Activated CD4-positive, alpha-beta T cell treated with anti-CD3 and anti-CD28 coated beads for 36 hours (primary cell): ENCODE measurements at regions not wholly inside any gene's neighbourhood (a gene's known extent, or its start where the extent isn't known, plus 50 kb on each side); places are given as distances from the start of the nearest gene placed in this dataset.
"Not testable (repeated sequence)": the region's sequence is repeated elsewhere in the genome, so short reads cannot be mapped to it uniquely, and the experiment has no call there.

Source experiments
- ATAC-seq: fragments of 200-7000 bp; cut with Tn5 transposase; one replicate; pipeline ENCODE4 v1.10.0; 2021; ENCODE audit warnings: mild to moderate bottlenecking, moderate library complexity
- CTCF ChIA-PET: fragments of 350-600 bp; sonication (Branson Sonifier 250); formaldehyde crosslinking; loops from one replicate; lab custom pipeline; 2021; ENCODE audit warnings: antibody characterized with exemption; lab: Charles Lee
- POLR2A ChIA-PET: fragments of 350-600 bp; sonication (Branson Sonifier 250); formaldehyde crosslinking; loops from one replicate; lab custom pipeline; 2021; ENCODE audit warnings: antibody characterized with exemption, inconsistent platforms; lab: Charles Lee
- DNase-seq: peaks from one replicate; pipeline ENCODE4 v3.0.0-alpha.2; 2020
- H3K27ac Mint-ChIP-seq: one replicate; pipeline ENCODE4 v1.8.0; 2021; ENCODE audit warnings: mixed read lengths
- H3K27me3 Mint-ChIP-seq: one replicate; pipeline ENCODE4 v1.8.0; 2021; ENCODE audit warnings: mixed read lengths
- H3K36me3 Mint-ChIP-seq: one replicate; pipeline ENCODE4 v1.8.0; 2021; ENCODE audit warnings: low read depth, mixed read lengths
- H3K4me1 Mint-ChIP-seq: one replicate; pipeline ENCODE4 v1.8.0; 2021; ENCODE audit warnings: mixed read lengths
- H3K4me3 Mint-ChIP-seq: one replicate; pipeline ENCODE4 v1.8.0; 2021; ENCODE audit warnings: mild to moderate bottlenecking, moderate library complexity, mixed read lengths
- H3K9me3 Mint-ChIP-seq: one replicate; pipeline ENCODE4 v1.8.0; 2021; ENCODE audit warnings: low read depth, mixed read lengths
- intact Hi-C, 2 experiments: fragments of 100-400 bp; cut with DNase I in 1 of 2; cut with micrococcal nuclease in 1 of 2; formaldehyde crosslinking; loops; one replicate each; pipeline versions ENCODE4 v1.14.2 to v1.15.1; 2022 to 2024; cut with DNase I, micrococcal nuclease

DNA sequence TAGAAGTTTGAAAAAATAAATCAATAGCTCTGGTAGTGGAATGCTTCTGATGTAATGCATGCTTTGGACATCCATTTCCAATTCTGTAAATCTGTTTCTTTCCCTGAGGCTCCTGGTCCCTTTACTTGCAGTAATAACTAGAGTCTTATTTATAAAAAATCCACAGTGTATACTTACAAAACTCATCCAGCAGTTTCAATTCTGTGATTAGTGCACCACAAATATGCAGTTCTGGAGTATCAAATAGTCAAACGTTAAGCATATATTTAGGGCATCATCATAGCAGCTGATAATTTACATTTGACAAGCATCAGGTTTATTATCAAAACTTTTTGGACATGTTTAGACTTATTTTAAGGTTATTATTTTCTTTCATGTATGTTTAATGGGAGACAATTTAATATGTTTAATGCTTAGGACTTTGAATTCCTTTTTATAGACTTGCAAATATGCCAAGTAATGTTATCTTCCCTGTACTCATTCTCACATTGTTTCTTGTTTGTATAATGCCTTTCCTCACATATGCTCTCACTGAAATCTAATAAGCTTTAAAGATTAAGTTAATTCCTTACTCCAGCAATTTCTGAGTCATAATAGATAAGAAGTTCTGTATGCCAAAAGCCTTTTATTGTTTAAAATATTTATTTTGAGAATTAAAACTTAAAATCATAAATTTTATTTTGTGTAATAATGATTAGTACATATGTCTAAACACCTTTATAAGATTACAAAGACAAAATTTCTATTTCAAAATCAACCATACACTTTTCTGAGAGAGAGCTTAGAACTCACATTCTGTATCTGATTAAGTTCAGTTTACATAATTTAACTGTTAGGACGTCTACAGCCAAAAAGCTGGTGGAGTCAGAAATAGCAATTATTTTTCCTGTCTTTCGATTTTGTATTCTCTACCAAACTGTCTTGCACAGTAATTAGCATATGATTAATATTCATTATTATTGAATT is 341.5 kb upstream of the TMEFF2 start:
- ATAC-seq (no peak), DNase-seq (no peak)
- Mint-ChIP-seq H3K27ac (no peak overlapping the region), H3K4me1 (no peaks in the 10 kb centered on the region), H3K4me3 (no peak overlapping the region), H3K36me3 (no peaks in the 10 kb centered on the region), H3K27me3 (no peaks in the 10 kb centered on the region), H3K9me3 (no peaks in the 10 kb centered on the region)
- intact Hi-C loops = no loop called here
- CTCF ChIA-PET = no interaction called here
- POLR2A ChIA-PET = no interaction called here

DNA sequence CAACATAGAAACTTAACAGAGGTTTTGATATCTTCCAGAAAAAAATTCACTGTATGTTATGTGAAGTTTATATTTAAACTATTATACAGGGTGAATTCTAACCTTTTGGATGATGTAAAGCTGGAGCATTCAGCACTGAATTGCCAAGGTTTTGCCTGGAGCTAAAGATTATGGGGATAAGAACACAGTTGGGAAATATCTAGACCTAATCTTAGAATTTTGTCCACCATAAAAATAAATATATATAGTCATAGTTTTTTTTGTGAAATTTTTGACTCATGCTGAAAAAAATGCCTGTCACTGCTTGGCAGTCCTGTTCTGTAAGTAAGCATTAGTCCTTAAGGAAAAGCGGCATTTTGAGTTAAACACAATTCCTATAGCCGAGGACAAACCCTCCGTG is 339.3 kb upstream of the TMEFF2 start:
- POLR2A ChIA-PET = no interaction called here
- intact Hi-C loops = no loop called here
- H3K27ac Mint-ChIP-seq = no peak overlapping the region

DNA sequence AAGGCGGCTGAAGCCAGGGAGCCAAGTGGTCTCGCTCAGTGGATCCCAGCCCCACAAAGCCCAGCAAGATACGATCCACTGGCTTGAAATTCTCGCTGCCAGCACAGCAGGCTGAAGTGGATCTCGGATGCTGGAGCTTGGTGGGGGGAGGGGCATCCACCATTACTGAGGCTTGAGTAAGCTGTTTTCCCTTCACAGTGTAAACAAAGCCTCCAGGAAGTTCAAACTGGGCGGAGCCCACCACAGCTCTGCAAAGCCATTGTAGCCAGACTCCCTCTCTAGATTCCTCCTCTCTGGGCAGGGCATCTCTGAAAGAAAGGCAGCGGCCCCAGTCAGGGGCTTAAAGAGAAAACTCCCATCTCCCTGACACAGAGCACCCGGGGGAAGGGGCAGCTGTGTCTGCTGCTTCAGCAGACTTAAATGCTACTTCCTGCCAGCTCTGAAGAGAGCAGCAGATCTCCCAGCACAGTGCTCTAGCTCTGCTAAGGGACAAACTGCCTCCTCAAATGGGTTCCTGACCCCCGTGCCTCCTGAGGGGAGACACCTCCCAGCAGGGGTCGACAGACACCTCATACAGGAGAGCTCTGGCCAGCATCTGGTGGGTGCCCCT is 330.0 kb upstream of the TMEFF2 start:
- H3K27ac Mint-ChIP-seq, ATAC-seq, H3K27me3 Mint-ChIP-seq, H3K4me1 Mint-ChIP-seq, DNase-seq, H3K9me3 Mint-ChIP-seq, intact Hi-C loops, H3K36me3 Mint-ChIP-seq, H3K4me3 Mint-ChIP-seq, POLR2A ChIA-PET: not testable (repeated sequence)
- CTCF ChIA-PET = interaction anchor here (0.7 kb wide), 1 partner anchor 380 kb away, joined by 3 read pairs; no protein-coding TSS in a partner anchor

More for the DNA sequence above, 339.3 kb upstream of the TMEFF2 start:
- H3K4me3 Mint-ChIP-seq = no peak overlapping the region
- no peak for ATAC-seq
- DNase-seq = no peak
- H3K9me3 Mint-ChIP-seq = no peaks in the 10 kb centered on the region
- no peaks in the 10 kb centered on the region for H3K27me3 Mint-ChIP-seq
- CTCF ChIA-PET = no interaction called here
- H3K36me3 Mint-ChIP-seq = no peaks in the 10 kb centered on the region
- H3K4me1 Mint-ChIP-seq = no peaks in the 10 kb centered on the region

DNA sequence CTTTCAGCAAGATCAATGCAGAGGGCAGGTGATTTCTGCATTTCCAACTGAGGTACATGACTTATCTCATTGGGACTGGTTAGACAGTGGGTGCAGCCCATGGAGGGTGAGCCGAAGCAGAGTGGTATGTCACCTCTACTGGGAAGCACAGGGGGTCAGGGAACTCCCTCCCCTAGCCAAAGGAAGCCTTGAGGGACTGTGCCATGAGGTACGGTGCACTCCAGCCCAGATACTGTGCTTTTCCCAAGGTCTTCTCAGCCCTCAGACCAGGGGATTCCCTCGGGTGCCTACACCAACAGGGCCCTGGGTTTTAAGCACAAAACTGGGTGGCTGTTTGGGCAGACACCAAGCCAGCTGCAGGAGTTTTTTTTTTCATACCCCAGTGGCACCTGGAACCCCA is 329.5 kb upstream of the TMEFF2 start:
- H3K4me3 Mint-ChIP-seq, H3K4me1 Mint-ChIP-seq, POLR2A ChIA-PET, H3K27ac Mint-ChIP-seq, intact Hi-C loops, ATAC-seq, H3K9me3 Mint-ChIP-seq, DNase-seq, H3K36me3 Mint-ChIP-seq, H3K27me3 Mint-ChIP-seq: not testable (repeated sequence)
- CTCF ChIA-PET = interaction anchor here (0.7 kb wide), 1 partner anchor 381 kb away, joined by 3 read pairs; no protein-coding TSS in a partner anchor

DNA sequence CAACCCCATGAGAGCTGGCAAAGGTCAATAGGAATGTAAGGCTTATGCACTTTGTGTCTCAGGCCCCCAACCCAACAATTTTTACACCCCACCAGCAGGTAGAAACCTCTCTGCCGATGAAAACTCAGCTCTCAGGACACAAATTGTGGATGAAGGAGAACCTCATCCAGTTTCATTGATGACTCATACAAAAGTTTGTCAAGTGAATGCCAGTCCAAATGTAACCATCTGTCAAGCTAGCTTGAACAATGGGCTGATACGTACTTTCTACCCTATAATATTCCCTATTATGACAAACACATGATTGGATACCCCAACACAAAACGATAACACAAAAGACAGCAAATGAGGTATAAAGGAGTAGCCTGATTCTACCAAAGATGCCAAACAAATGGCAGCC is 321.2 kb upstream of the TMEFF2 start:
- POLR2A ChIA-PET = interaction anchor here (0.5 kb wide), 1 partner anchor 69 kb away, joined by 5 read pairs; no protein-coding TSS in a partner anchor
- H3K9me3 Mint-ChIP-seq = no peaks in the 10 kb centered on the region
- H3K27me3 Mint-ChIP-seq = no peaks in the 10 kb centered on the region
- no peak overlapping the region for H3K27ac Mint-ChIP-seq
- intact Hi-C loops = loop anchor here in 1 of 2 experiments (1.0 kb wide), 1 partner anchor 12 kb away; no protein-coding TSS in a partner anchor
- H3K4me1 Mint-ChIP-seq = no peaks in the 10 kb centered on the region
- no peaks in the 10 kb centered on the region for H3K36me3 Mint-ChIP-seq
- no peak for ATAC-seq
- no peak for DNase-seq
- CTCF ChIA-PET = interaction anchor here (0.8 kb wide), 1 partner anchor 68 kb away, joined by 4 read pairs; no protein-coding TSS in a partner anchor
- no peak overlapping the region for H3K4me3 Mint-ChIP-seq

DNA sequence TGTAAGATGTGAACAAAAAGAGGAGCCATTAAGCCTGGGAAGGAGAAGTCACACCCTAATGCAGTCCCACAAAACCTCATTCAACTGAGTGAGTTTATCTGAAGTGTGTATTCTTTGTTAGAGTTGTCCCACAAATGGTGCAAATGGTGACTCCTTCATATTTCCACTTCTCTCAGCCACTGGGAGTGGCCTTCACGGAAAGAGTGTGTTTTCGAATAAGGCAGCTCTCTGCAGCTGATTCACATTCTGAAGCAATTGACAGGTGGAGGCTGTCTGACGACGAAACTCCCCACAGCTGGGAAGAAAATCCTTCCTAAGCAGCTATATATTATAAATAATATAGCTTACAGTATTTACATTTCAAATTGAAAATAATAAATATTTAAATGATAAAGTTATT is 318.8 kb upstream of the TMEFF2 start:
- H3K27me3 Mint-ChIP-seq = no peaks in the 10 kb centered on the region
- no peak for ATAC-seq
- POLR2A ChIA-PET = no interaction called here
- no peaks in the 10 kb centered on the region for H3K4me1 Mint-ChIP-seq
- DNase-seq = no peak
- H3K4me3 Mint-ChIP-seq = no peak overlapping the region
- H3K9me3 Mint-ChIP-seq = no peaks in the 10 kb centered on the region
- no peaks in the 10 kb centered on the region for H3K36me3 Mint-ChIP-seq
- CTCF ChIA-PET = no interaction called here
- H3K27ac Mint-ChIP-seq = no peak overlapping the region
- intact Hi-C loops = no loop called here

DNA sequence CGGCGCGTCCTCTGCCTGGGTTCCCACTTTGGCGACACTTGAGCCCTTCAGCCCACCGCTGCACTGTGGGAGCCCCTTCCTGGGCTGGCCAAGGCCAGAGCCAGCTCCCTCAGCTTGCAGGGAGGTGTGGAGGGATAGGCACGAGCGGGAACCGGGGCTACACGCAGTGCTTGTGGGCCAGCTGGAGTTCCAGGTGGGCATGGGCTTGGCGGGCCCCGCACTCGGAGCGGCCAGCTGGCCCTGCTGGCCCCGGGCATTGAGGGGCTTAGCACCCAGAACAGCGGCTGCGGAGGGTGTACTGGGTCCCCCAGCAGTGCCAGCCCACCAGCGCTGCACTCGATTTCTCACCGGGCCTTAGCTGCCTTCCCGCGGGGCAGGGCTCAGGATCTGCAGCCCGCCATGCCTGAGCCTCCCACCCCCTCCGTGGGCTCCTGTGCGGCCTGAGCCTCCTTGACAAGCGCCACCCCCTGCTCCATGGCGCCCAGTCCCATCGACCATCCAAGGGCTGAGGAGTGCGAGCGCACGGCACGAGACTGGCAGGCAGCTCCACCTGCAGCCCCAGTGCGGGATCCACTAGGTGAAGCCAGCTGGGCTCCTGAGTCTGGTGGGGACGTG is 313.2 kb upstream of the TMEFF2 start:
- H3K27me3 Mint-ChIP-seq, H3K9me3 Mint-ChIP-seq, ATAC-seq, CTCF ChIA-PET, H3K4me3 Mint-ChIP-seq, DNase-seq, H3K4me1 Mint-ChIP-seq, H3K27ac Mint-ChIP-seq, intact Hi-C loops, H3K36me3 Mint-ChIP-seq, POLR2A ChIA-PET: not testable (repeated sequence)

DNA sequence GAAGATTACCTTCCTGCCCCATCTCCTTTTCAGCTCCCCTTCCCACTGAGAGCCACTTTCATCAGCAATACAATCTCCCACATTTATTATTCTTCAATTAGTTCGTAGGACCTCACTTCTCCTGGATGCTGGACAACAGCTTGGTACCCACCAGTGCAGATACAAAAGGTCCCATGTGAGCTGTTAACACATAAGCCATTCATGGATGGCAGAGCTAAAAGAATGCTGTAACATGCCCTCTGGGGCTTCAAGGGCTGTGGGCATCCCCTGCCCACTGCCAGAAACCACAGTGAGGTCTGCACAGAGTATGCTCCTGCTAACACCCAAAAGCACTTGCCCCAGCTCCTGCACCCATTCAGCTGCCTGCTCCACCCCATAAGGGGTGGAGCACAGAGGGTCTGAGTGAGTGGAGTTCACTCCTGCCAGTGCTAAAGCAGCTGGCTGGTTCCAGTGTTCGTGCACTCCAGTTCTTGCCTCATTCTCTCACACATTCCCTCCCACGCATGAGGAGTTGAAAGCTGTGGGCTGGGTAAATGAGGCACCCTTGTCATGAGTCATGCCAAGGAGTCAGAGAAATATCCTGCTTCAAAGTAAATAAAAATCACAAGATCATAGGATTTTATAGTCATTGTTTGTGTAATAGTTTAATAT is 305.9 kb upstream of the TMEFF2 start:
- no peak overlapping the region for H3K27ac Mint-ChIP-seq
- POLR2A ChIA-PET = no interaction called here
- no peaks in the 10 kb centered on the region for H3K9me3 Mint-ChIP-seq
- peak; percentile 72 for DNase-seq
- CTCF ChIA-PET = interaction anchor here (0.6 kb wide), 2 partner anchors 1193 to 1436 kb away, joined by 3 read pairs; no protein-coding TSS in a partner anchor
- intact Hi-C loops = no loop called here
- no peak overlapping the region for H3K4me3 Mint-ChIP-seq
- H3K4me1 Mint-ChIP-seq = peaks cover 6% of the 10 kb centered on the region
- peak; percentile 99 for ATAC-seq
- H3K36me3 Mint-ChIP-seq = no peaks in the 10 kb centered on the region
- H3K27me3 Mint-ChIP-seq = no peaks in the 10 kb centered on the region

DNA sequence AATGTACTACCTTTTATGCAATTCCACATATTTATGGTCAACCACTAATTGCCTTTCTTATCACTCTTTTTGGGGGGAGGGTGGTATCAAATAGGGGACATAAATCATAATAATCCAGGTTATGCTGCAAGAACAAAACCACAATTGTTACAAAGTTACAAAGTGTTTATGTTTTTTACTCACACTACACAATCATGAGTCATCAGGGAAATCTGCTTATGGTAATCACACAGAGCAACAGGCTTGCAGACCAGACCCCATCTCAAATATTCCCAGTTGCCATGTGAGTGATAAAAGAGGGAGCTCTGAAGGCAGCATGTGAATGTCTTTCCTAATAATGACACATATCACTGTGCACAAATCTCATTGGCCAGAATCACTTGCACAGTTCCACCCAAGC is 304.7 kb upstream of the TMEFF2 start:
- intact Hi-C loops = no loop called here
- H3K36me3 Mint-ChIP-seq = no peaks in the 10 kb centered on the region

DNA sequence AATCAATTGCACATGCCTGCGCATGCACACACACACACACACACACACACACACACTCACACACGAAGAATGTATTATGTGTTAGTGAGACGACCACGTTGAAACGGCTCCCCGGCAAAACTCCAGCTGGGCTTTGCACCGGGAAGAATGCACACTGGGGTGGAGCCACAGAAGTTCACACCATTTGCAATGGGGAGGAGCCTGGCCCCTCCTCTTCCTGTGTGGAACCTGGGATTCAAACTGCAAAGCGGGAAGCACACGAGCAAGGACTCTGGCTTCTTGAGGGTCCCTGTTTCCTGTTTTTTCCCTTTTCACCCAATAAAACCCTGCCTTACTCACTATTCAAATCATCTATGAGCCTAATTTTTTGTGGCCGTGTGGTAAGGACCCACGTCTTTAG is 304.0 kb upstream of the TMEFF2 start:
- intact Hi-C loops = no loop called here
- no peak overlapping the region for H3K27ac Mint-ChIP-seq
- H3K36me3 Mint-ChIP-seq = no peaks in the 10 kb centered on the region
- H3K9me3 Mint-ChIP-seq = no peaks in the 10 kb centered on the region
- ATAC-seq (no peak), DNase-seq (no peak)
- ChIA-PET CTCF (no interaction called here), POLR2A (no interaction called here)
- H3K27me3 Mint-ChIP-seq = no peaks in the 10 kb centered on the region
- no peak overlapping the region for H3K4me3 Mint-ChIP-seq
- H3K4me1 Mint-ChIP-seq = peaks cover 6% of the 10 kb centered on the region

More for the DNA sequence above, 304.7 kb upstream of the TMEFF2 start:
- H3K27ac Mint-ChIP-seq = no peak overlapping the region
- H3K4me3 Mint-ChIP-seq = no peak overlapping the region
- no peak for ATAC-seq
- DNase-seq = no peak
- no peaks in the 10 kb centered on the region for H3K9me3 Mint-ChIP-seq
- ChIA-PET CTCF (no interaction called here), POLR2A (no interaction called here)
- H3K4me1 Mint-ChIP-seq = peaks cover 6% of the 10 kb centered on the region
- no peaks in the 10 kb centered on the region for H3K27me3 Mint-ChIP-seq

DNA sequence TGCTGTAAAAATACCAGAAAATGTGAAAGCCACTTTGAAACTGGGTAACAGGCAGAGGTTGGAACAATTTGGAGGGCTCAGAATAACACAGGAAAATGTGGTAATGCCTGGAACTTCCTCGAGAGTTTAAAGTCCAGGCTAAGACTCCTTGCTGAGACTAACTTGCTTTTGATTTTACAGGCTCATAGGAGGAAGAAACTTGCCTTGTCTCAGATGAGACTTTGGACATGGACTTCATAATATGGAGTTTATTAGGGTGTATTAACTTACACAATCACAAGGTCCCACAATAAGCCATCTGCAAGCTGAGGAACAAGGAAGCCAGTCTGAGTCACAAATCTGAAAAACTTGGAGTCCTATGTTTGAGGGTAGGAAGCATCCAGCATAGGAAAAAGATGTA is 293.4 kb upstream of the TMEFF2 start:
- CTCF ChIA-PET, ATAC-seq, H3K27me3 Mint-ChIP-seq, H3K36me3 Mint-ChIP-seq, H3K4me1 Mint-ChIP-seq, DNase-seq, POLR2A ChIA-PET, H3K27ac Mint-ChIP-seq, H3K9me3 Mint-ChIP-seq, H3K4me3 Mint-ChIP-seq, intact Hi-C loops: not testable (repeated sequence)
